ENCODE measurements at regions not wholly inside any gene's neighbourhood (a gene's known extent, or its start where the extent isn't known, plus 50 kb on each side); places are given as distances from the start of the nearest gene placed in this dataset.
"Not testable (repeated sequence)": the region's sequence is repeated elsewhere in the genome, so short reads cannot be mapped to it uniquely, and the experiment has no call there.

- DNase-seq (ENCODE audit: low read depth): not testable (repeated sequence)
These were observed 197.1 kb upstream of the TBL1XR1 start for GRCh38 chr3:177394231-177395024.

DNA sequence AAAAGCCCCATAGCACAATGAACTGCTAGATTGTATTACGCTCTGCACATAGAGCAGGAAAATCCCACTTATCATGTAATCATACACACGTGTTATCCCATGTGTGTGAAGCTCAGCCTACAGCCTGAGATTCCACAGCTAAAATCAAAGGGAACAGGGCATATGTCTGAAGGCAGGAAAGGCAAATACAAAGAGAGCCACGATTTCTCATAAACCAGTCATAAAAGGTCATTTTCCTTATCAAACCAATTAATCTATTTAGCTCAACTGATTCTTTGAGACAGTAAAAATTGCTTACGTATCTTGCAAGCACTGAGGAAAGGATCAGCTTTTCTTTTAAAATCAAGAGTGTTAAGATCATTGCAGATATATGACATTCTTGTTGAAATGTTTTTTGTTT, 199.5 kb upstream of the TBL1XR1 start:
- no peak for DNase-seq (ENCODE audit: low read depth)

- DNase-seq (ENCODE audit: low read depth): no peak
These were observed 204.1 kb upstream of the TBL1XR1 start for GRCh38 chr3:177401375-177401774.

DNA sequence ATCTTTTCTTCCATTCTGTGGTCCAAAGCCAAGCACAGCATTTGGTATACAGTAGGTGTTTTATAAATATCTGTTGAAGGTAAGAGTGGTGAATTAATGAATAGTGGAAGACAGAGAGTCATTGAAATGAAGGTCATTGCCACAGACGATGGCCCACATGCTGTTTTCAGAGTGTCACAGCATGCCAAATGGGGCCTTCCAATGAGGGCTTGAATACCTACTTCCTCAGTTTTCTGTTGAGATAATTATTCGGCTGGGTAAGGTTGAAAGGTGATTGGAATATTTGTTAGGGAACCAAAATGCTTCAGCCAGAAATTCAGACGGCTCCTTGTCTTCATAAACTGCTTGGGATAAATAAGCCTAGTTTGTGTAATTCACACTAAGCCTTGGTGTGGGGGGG, 205.3 kb upstream of the TBL1XR1 start:
- no peak for DNase-seq (ENCODE audit: low read depth)

DNA sequence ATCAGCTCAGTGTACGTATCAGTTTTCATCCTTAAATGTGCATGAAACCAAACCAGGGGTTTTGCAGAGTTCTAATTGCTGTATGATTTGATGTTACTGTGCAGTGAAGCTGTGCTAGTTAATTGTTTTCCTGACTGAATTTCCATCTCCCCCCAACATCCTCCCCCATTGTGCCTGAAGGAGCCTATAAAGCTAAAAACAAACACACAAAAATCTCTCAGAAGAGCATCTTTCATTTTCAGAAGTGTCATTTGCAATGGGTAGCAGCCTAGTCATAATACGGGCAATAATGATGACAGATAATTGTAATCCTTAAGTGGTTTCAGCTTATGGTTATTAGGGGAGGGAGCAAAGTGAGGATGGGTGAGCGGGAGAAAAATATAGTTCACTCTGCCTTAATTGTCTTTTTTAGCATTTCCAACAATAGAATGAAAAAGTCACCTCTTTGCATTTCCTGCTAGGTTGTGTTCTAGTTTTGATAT, 207.9 kb upstream of the TBL1XR1 start:
- DNase-seq (ENCODE audit: low read depth): no peak

- no peak for DNase-seq (ENCODE audit: low read depth)
These were observed 213.4 kb upstream of the TBL1XR1 start for GRCh38 chr3:177410730-177411129.

GRCh38 chr3:177411201-177411600, 213.9 kb upstream of the TBL1XR1 start:
- DNase-seq (ENCODE audit: low read depth): no peak

DNA sequence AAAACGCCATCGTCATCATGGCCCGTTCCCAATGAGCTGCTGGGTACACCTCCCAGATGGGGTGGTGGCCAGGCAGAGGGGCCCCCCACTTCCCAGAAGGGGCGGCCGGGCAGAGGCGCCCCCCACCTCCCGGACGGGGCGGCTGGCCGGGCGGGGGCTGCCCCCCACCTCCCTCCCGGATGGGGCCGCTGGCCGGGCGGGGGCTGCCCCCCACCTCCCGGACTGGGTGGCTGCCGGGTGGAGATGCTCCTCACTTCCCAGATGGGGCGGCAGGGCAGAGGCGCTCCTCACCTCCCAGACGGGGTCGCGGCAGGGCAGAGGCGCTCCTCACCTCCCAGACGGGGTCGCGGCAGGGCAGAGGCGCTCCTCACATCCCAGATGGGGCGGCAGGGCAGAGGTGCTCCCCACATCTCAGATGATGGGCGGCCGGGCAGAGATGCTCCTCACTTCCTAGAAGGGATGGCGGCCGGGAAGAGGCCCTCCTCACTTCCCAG, 215.4 kb upstream of the TBL1XR1 start:
- DNase-seq (ENCODE audit: low read depth): not testable (repeated sequence)

GRCh38 chr3:177414093-177414492, 216.8 kb upstream of the TBL1XR1 start:
- no peak for DNase-seq (ENCODE audit: low read depth)

GRCh38 chr3:177418787-177419186, 221.5 kb upstream of the TBL1XR1 start:
- DNase-seq (ENCODE audit: low read depth): no peak

GRCh38 chr3:177419904-177420601, 222.8 kb upstream of the TBL1XR1 start:
- DNase-seq (ENCODE audit: low read depth): no peak

GRCh38 chr3:177420651-177421480, 223.6 kb upstream of the TBL1XR1 start:
- no peak for DNase-seq (ENCODE audit: low read depth)

GRCh38 chr3:177421481-177421785, 224.2 kb upstream of the TBL1XR1 start:
- DNase-seq (ENCODE audit: low read depth): no peak

DNA sequence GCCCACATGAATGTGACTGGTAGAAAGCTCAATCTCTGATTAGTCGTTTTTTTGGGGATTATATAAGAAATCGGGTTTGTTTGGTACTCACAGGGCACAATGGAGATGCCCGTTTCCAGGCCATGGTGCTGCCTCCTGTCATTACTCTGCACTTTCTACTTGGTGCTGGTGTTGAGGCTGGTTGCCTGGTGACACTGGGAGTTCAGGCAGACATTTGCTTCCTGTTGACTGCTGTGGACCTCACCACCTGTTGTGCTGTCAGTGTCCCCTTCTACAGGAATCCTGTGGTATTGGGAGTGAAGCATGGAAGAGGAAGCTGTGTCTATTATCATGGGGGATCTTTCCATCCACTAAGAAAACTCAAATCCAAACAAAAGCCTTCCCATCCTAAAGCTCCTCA, 227.2 kb upstream of the TBL1XR1 start:
- no peak for DNase-seq (ENCODE audit: low read depth)

- no peak for DNase-seq (ENCODE audit: low read depth)
These were observed 227.8 kb upstream of the TBL1XR1 start for GRCh38 chr3:177425042-177425441.

- DNase-seq (ENCODE audit: low read depth): no peak
These were observed 229.0 kb upstream of the TBL1XR1 start for GRCh38 chr3:177426106-177426877.

DNA sequence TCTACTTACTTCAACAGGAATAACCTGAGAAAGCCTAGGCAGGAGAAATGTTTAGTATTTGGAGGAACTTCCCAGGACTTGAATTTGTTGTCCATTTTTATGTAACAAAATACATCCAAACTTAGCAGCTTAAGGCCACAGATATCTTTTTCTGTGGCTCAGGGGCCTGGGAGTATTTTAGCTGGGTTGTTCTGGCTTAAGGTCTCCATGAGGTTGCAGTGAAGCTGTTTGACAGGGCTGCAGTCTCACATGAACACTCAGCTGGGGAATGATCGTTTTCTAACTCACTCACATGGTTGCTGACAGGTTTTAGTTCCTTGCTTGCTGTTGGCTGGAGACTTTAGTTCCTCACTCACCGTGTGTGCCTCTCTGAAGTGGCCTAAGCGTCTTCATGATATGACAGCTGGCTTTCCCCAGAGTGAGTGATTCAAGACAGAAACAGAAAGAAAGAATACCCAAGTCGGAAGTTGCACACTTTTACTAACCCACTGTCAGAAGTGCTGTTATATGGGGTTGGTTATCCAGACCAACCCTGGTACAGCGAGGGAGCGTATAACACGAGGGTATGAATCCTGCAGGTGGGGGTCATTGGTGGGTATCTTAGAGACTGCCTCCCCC, 229.7 kb upstream of the TBL1XR1 start:
- DNase-seq (ENCODE audit: low read depth): no peak

DNA sequence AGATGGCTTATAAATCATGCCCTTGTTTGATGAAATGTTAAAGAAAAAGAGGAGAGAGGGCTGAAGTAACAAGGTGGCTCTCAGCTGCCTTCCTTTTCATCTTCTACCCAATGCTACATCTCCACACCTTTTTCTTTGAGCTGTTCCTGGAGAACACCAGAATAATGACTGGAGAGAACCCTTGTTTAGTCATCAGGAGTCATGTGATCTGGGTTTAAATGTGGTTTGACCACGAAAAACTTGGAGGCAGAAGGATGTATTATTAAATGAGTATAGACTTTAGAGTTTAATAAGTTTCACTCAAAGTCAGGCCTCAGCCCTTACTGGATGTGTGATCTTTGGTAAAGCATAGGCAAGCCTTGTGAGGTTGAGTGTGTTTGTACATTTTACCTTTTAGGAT, 230.3 kb upstream of the TBL1XR1 start:
- DNase-seq (ENCODE audit: low read depth): no peak

DNA sequence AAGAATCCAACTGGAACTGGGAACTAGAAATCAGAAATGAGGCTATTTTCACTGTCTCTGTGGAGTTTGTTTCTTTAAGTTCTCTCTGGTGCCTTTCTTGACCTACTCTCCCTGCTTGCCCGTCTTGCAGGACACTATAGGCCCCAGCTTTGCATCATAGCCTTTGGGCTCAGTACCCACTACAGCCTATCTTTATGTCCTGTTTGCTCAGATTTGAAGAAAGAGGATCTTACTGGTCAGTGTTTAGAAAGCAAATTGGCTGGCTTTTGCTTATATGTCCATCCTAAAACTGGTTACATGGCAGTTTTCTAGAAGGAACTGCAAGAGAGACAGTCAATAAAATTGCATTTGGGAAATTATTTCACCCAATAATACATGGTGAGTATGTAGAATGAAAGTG, 231.8 kb upstream of the TBL1XR1 start:
- DNase-seq (ENCODE audit: low read depth): no peak

GRCh38 chr3:177429771-177430170, 232.5 kb upstream of the TBL1XR1 start:
- no peak for DNase-seq (ENCODE audit: low read depth)

GRCh38 chr3:177430653-177431052, 233.4 kb upstream of the TBL1XR1 start:
- DNase-seq (ENCODE audit: low read depth): no peak
